CD4-positive, alpha-beta T cell (primary cell): ENCODE measurements at regions not wholly inside any gene's neighbourhood (a gene's known extent, or its start where the extent isn't known, plus 50 kb on each side); places are given as distances from the start of the nearest gene placed in this dataset.

Experiments
- ATAC-seq: fragments of 200-7000 bp; cut with Tn5 transposase; one replicate; pipeline ENCODE4 v1.10.0; 2022; ENCODE audit warnings: mild to moderate bottlenecking; ENCODE audit not compliant: poor library complexity
- CTCF ChIA-PET: fragments of 350-600 bp; sonication (Branson Sonifier 250); formaldehyde crosslinking; loops from one replicate; lab custom pipeline; 2021; ENCODE audit warnings: antibody characterized with exemption, inconsistent platforms; lab: Charles Lee
- POLR2A ChIA-PET: fragments of 350-600 bp; sonication (Branson Sonifier 250); formaldehyde crosslinking; loops from one replicate; lab custom pipeline; 2021; ENCODE audit warnings: antibody characterized with exemption, inconsistent platforms; lab: Charles Lee
- DNase-seq, 14 experiments: peaks; one replicate each; pipeline ENCODE4 v3.0.0-alpha.2; 2013 to 2020; ENCODE audit warnings: mixed read lengths in 2 of 14
- H3K27ac ChIP-seq, 2 donors: one replicate each; pipeline versions ENCODE4 v1.5.1 to v1.7.0; 2013; ENCODE audit warnings: low read length in 2 of 2, low read depth in 1 of 2, mild to moderate bottlenecking in 1 of 2
- H3K27me3 ChIP-seq, 2 experiments: 1 replicate in 1 of 2; 2 replicates in 1 of 2; pipeline versions ENCODE4 v1.6.1 to v1.7.0; 2013; ENCODE audit warnings: low read length in 2 of 2, control low read depth in 1 of 2, mild to moderate bottlenecking in 1 of 2, moderate library complexity in 1 of 2; ENCODE audit not compliant: insufficient read depth in 2 of 2, control insufficient read depth in 1 of 2
- H3K36me3 ChIP-seq: one replicate; pipeline ENCODE4 v1.6.1; 2013; ENCODE audit warnings: low read length, control low read depth; ENCODE audit not compliant: insufficient read depth
- H3K4me1 ChIP-seq: one replicate; pipeline ENCODE4 v1.6.1; 2013; ENCODE audit warnings: low read length, control low read depth; ENCODE audit not compliant: insufficient read depth
- H3K4me3 ChIP-seq: one replicate; pipeline ENCODE4 v1.5.1; 2013; ENCODE audit warnings: mild to moderate bottlenecking, low read length, moderate library complexity
- H3K9me3 ChIP-seq, 2 experiments: 1 replicate in 1 of 2; 2 replicates in 1 of 2; pipeline versions ENCODE4 v1.6.1 to v1.7.0; 2013; ENCODE audit warnings: low read length in 2 of 2, mild to moderate bottlenecking in 2 of 2, control low read depth in 1 of 2, moderate library complexity in 1 of 2; ENCODE audit not compliant: control insufficient read depth in 1 of 2, insufficient read depth in 1 of 2
- H3K27ac Mint-ChIP-seq: one replicate; pipeline ENCODE4 v1.8.0; 2020; ENCODE audit warnings: mixed read lengths
- H3K27me3 Mint-ChIP-seq: one replicate; pipeline ENCODE4 v1.8.0; 2021; ENCODE audit warnings: mixed read lengths
- H3K36me3 Mint-ChIP-seq: one replicate; pipeline ENCODE4 v1.8.0; 2021; ENCODE audit warnings: low read depth, mixed read lengths
- H3K4me1 Mint-ChIP-seq: one replicate; pipeline ENCODE4 v1.8.0; 2021; ENCODE audit warnings: low read depth, mixed read lengths
- H3K4me3 Mint-ChIP-seq: one replicate; pipeline ENCODE4 v1.8.0; 2020; ENCODE audit warnings: mild to moderate bottlenecking, mixed read lengths
- H3K9me3 Mint-ChIP-seq: one replicate; pipeline ENCODE4 v1.8.0; 2020; ENCODE audit warnings: mixed read lengths
- CTCF ChIP-seq: fragments of 200-600 bp; IDR thresholded peaks from one replicate; pipeline ENCODE4 v1.8.0; 2022; ENCODE audit warnings: antibody characterized with exemption, mild to moderate bottlenecking
- intact Hi-C, 2 experiments: fragments of 100-400 bp; cut with DNase I in 1 of 2; cut with micrococcal nuclease in 1 of 2; formaldehyde crosslinking; loops; one replicate each; pipeline versions ENCODE4 v1.15.1 to v1.9.0; 2023 to 2025; cut with DNase I, micrococcal nuclease

GRCh38 chr4:141302924-141303323 is 82.2 kb downstream of the ZNF330 start:
- Histone ChIP-seq H3K36me3 (no peaks in the 10 kb centered on the region), H3K27ac (no peak overlapping the region), H3K4me1 (peaks cover 3% of the 10 kb centered on the region), H3K9me3 (no peaks in the 10 kb centered on the region), H3K27me3 (no peaks in the 10 kb centered on the region), H3K4me3 (no peak overlapping the region)
- intact Hi-C loops = loop anchor here in 1 of 2 experiments (10.0 kb wide), 1 partner anchor 1782 kb away; no protein-coding TSS in a partner anchor
- no peak for DNase-seq
- CTCF ChIA-PET = no interaction called here
- Mint-ChIP-seq H3K27me3 (peaks cover 4% of the 10 kb centered on the region), H3K27ac (no peak overlapping the region), H3K4me1 (no peaks in the 10 kb centered on the region), H3K9me3 (no peaks in the 10 kb centered on the region), H3K4me3 (no peak overlapping the region), H3K36me3 (no peaks in the 10 kb centered on the region)
- POLR2A ChIA-PET = no interaction called here
- no peak for ATAC-seq
- TF ChIP-seq CTCF = no peak

- intact Hi-C loops = loop anchor here in 1 of 2 experiments (10.0 kb wide), 1 partner anchor 1780 kb away; no protein-coding TSS in a partner anchor
- DNase-seq = no peak
- H3K27me3 ChIP-seq = no peaks in the 10 kb centered on the region
- H3K27ac Mint-ChIP-seq = no peak overlapping the region
- no peak for ATAC-seq
- H3K4me1 Mint-ChIP-seq = no peaks in the 10 kb centered on the region
- peaks cover 3% of the 10 kb centered on the region for H3K4me1 ChIP-seq
- H3K4me3 Mint-ChIP-seq = no peak overlapping the region
- H3K9me3 Mint-ChIP-seq = no peaks in the 10 kb centered on the region
- no peaks in the 10 kb centered on the region for H3K36me3 ChIP-seq
- H3K4me3 ChIP-seq = no peak overlapping the region
- ChIA-PET CTCF (no interaction called here), POLR2A (no interaction called here)
- no peaks in the 10 kb centered on the region for H3K36me3 Mint-ChIP-seq
- H3K27ac ChIP-seq = no peak overlapping the region
- no peaks in the 10 kb centered on the region for H3K9me3 ChIP-seq
- no peak for TF ChIP-seq CTCF
- peaks cover 4% of the 10 kb centered on the region for H3K27me3 Mint-ChIP-seq
Observed at GRCh38 chr4:141304346-141304745, 83.7 kb downstream of the ZNF330 start.

- CTCF ChIA-PET = no interaction called here
- no peak overlapping the region for H3K27ac Mint-ChIP-seq
- peaks cover 3% of the 10 kb centered on the region for H3K4me1 ChIP-seq
- H3K27me3 ChIP-seq = no peaks in the 10 kb centered on the region
- no peak overlapping the region for H3K27ac ChIP-seq
- H3K36me3 Mint-ChIP-seq = no peaks in the 10 kb centered on the region
- H3K9me3 ChIP-seq = no peaks in the 10 kb centered on the region
- DNase-seq = no peak
- POLR2A ChIA-PET = no interaction called here
- H3K4me3 ChIP-seq = no peak overlapping the region
- peaks cover 4% of the 10 kb centered on the region for H3K27me3 Mint-ChIP-seq
- intact Hi-C loops = loop anchor here in 1 of 2 experiments (10.0 kb wide), 1 partner anchor 1778 kb away; no protein-coding TSS in a partner anchor
- H3K4me3 Mint-ChIP-seq = no peak overlapping the region
- H3K9me3 Mint-ChIP-seq = no peaks in the 10 kb centered on the region
- no peak for TF ChIP-seq CTCF
- no peak for ATAC-seq
- no peaks in the 10 kb centered on the region for H3K4me1 Mint-ChIP-seq
- no peaks in the 10 kb centered on the region for H3K36me3 ChIP-seq
Observed at GRCh38 chr4:141306331-141306730, 85.6 kb downstream of the ZNF330 start.
